ENCODE measurements at regions not wholly inside any gene's neighbourhood (a gene's known extent, or its start where the extent isn't known, plus 50 kb on each side); places are given as distances from the start of the nearest gene placed in this dataset.

- DNase-seq (ENCODE audit: low spot score): no peak
These were observed 92.0 kb upstream of the GPR26 start for GRCh38 chr10:123574109-123574698.

- no peak for DNase-seq (ENCODE audit: low spot score)
These were observed 91.0 kb upstream of the GPR26 start for GRCh38 chr10:123575105-123575504.

GRCh38 chr10:123576706-123577105 lies 89.4 kb upstream of the GPR26 start:
- DNase-seq (ENCODE audit: low spot score): no peak

- no peak for DNase-seq (ENCODE audit: low spot score)
These were observed 88.2 kb upstream of the GPR26 start for GRCh38 chr10:123577921-123578461.

- no peak for DNase-seq (ENCODE audit: low spot score)
These were observed 87.4 kb upstream of the GPR26 start for GRCh38 chr10:123578721-123579120.

- no peak for DNase-seq (ENCODE audit: low spot score)
These were observed 86.5 kb upstream of the GPR26 start for GRCh38 chr10:123579675-123580074.

GRCh38 chr10:123580426-123580825 lies 85.7 kb upstream of the GPR26 start:
- no peak for DNase-seq (ENCODE audit: low spot score)

- DNase-seq (ENCODE audit: low spot score): no peak
These were observed 84.5 kb upstream of the GPR26 start for GRCh38 chr10:123581656-123582055.

- peak; percentile 69 for DNase-seq (ENCODE audit: low spot score)
These were observed 83.8 kb upstream of the GPR26 start for GRCh38 chr10:123582084-123582989.

- DNase-seq (ENCODE audit: low spot score): peak; percentile 30
These were observed 82.3 kb upstream of the GPR26 start for GRCh38 chr10:123583639-123584418.

- no peak for DNase-seq (ENCODE audit: low spot score)
These were observed 81.8 kb upstream of the GPR26 start for GRCh38 chr10:123584419-123584775.

- no peak for DNase-seq (ENCODE audit: low spot score)
These were observed 80.4 kb upstream of the GPR26 start for GRCh38 chr10:123585477-123586445.

- DNase-seq (ENCODE audit: low spot score): no peak
These were observed 79.0 kb upstream of the GPR26 start for GRCh38 chr10:123587110-123587509.

- no peak for DNase-seq (ENCODE audit: low spot score)
These were observed 77.7 kb upstream of the GPR26 start for GRCh38 chr10:123588386-123588914.

- DNase-seq (ENCODE audit: low spot score): no peak
These were observed 70.5 kb upstream of the GPR26 start for GRCh38 chr10:123595661-123596060.

- no peak for DNase-seq (ENCODE audit: low spot score)
These were observed 68.5 kb upstream of the GPR26 start for GRCh38 chr10:123597676-123598075.

GRCh38 chr10:123599366-123599849 lies 66.7 kb upstream of the GPR26 start:
- DNase-seq (ENCODE audit: low spot score): no peak

GRCh38 chr10:123600177-123600576 lies 66.0 kb upstream of the GPR26 start:
- no peak for DNase-seq (ENCODE audit: low spot score)

- no peak for DNase-seq (ENCODE audit: low spot score)
These were observed 63.0 kb upstream of the GPR26 start for GRCh38 chr10:123603130-123603529.

GRCh38 chr10:123604506-123604905 lies 61.6 kb upstream of the GPR26 start:
- DNase-seq (ENCODE audit: low spot score): no peak

- DNase-seq (ENCODE audit: low spot score): no peak
These were observed 60.1 kb upstream of the GPR26 start for GRCh38 chr10:123606006-123606405.

Data from activated CD4-positive, alpha-beta T cell treated with anti-CD3 and anti-CD28 coated beads, Interleukin-2, Interleukin-4, amounts not matched to agents 100 ng/mL and 50 ng/mL, durations not matched to agents 16 hours and 8 hours (primary cell).